Prostate gland (tissue), 2 donors: ENCODE measurements at regions not wholly inside any gene's neighbourhood (a gene's known extent, or its start where the extent isn't known, plus 50 kb on each side); places are given as distances from the start of the nearest gene placed in this dataset.

Experiments
- DNase-seq: peaks from one replicate; pipeline ENCODE4 v3.0.0-alpha.2; 2019; ENCODE audit warnings: low spot score
- H3K27ac ChIP-seq, 2 donors: fragments of 200-600 bp; sonication (generic); 2 replicates each; pipeline ENCODE4 v1.5.1; 2017 to 2019
- H3K27me3 ChIP-seq: fragments of 200-600 bp; sonication (generic); replicated peaks from 2 replicates; pipeline ENCODE4 v1.5.1; 2019; ENCODE audit not compliant: insufficient read depth
- H3K36me3 ChIP-seq, 2 donors: fragments of 200-600 bp; sonication (generic); 1 replicate in 1 of 2; 2 replicates in 1 of 2; pipeline versions ENCODE4 v1.5.1 to v1.8.1; 2017 to 2019
- H3K4me1 ChIP-seq: fragments of 200-600 bp; sonication (generic); replicated peaks from 2 replicates; pipeline ENCODE4 v1.5.1; 2019
- H3K4me3 ChIP-seq, 2 donors: fragments of 200-600 bp; sonication (generic); 2 replicates each; pipeline ENCODE4 v1.5.1; 2017 to 2019
- H3K9me3 ChIP-seq: fragments of 200-600 bp; sonication (generic); 2 replicates; pipeline ENCODE4 v1.5.1; 2017
- CTCF ChIP-seq, 4 experiments: fragments of 200-600 bp in 2 of 4; fragments of 450-650 bp in 2 of 4; sonication (generic) in 2 of 4; IDR thresholded peaks; 1 replicate in 3 of 4; 2 replicates in 1 of 4; pipeline ENCODE4 v1.5.1; 2016 to 2019; ENCODE audit warnings: antibody characterized with exemption in 4 of 4, mild to moderate bottlenecking in 2 of 4, moderate library complexity in 2 of 4
- POLR2A ChIP-seq: fragments of 450-650 bp; IDR thresholded peaks from one replicate; pipeline ENCODE4 v1.6.1; 2016; ENCODE audit warnings: antibody characterized with exemption, mild to moderate bottlenecking
- POLR2AphosphoS5 ChIP-seq: sonication (generic); formaldehyde crosslinking; IDR thresholded peaks from one replicate; pipeline ENCODE4 v1.6.1; 2017; ENCODE audit warnings: antibody characterized with exemption
- WGBS: methylation state at CpG from one replicate; pipeline ENCODE4 v1.1.5; 2018; 5-methylcytosine and 5-hydroxymethylcytosine counted together
- intact Hi-C: fragments of 100-400 bp; cut with DNase I; formaldehyde crosslinking; loops from one replicate; pipeline ENCODE4 v1.14.2; 2022

DNA sequence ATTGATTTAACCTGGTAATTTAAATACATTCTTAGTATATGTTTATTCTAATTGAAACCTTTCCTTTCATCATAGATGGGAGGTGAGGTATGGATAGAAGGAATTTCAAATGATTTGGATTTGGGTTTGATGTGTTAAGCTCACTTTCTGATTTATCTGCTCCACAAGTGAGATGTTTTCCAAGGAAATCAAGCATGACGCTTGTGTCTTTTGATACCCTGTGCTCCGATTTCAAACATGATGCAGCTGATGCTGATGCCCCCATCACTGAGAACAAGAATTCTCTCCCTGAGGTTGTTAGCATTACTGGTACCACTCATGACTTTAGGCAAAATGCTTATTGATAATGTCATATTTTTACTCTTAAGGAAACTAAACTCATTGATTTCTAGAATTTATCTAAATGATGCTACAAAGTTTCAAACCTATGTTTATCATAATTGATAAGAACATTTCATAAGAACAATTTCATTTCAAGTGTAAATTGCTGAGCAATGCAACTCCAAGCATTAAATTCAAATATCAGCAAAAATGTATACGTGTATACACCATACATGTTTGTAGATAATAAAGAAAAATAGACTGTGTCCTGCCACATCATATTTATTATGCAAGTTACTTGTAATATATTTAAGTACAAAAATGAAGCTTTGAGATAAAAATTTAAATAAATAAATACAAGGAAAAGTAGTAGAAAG lies 75.5 kb upstream of the LRIG3 start:
- Histone ChIP-seq H3K36me3 (no peaks in the 10 kb centered on the region), H3K27ac (no peak overlapping the region), H3K9me3 (no peaks in the 10 kb centered on the region), H3K4me3 (no peak overlapping the region), H3K27me3 (no peaks in the 10 kb centered on the region), H3K4me1 (no peaks in the 10 kb centered on the region)
- WGBS, result 91% methylated on average over 3 of the region's 3 CpGs
- DNase-seq, result no peak
- intact Hi-C loops, result no loop called here
- no peak for TF ChIP-seq POLR2A
- TF ChIP-seq CTCF (IDR thresholded peaks at IDR 0.05), result no peak
- TF ChIP-seq POLR2AphosphoS5, result no peak

DNA sequence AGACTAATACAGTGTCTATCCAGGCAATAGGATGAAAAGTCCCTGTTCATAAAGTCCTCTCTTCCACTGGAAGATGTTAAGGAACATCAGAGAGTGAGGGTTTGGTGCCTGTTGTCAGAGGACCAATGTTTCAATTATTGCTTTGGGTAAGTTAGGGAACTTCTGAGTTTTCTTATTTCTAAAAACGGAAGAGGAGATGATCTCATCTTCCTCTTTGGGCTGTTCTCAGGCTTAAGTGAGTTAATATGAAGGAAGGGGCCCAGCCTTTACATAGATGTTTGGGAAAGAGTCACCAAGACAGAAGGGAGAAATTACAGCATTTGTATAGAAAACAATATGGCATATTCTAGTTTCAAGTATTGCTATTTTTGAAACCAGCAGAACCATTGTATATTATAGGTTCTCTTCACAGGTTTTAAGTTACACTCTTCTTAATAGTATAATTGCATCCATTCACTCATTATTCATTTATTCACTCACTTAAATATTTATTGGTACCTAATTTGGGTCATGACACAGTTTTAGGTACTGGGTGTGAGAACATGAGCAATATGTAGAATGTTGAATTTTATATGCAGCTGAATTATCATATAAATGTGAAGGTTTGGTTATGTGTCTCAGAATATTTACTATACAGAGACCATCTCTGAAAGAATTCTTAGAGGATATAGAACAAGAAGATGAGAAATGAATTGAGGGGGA lies 68.5 kb upstream of the LRIG3 start:
- Histone ChIP-seq H3K36me3 (no peaks in the 10 kb centered on the region), H3K4me1 (no peaks in the 10 kb centered on the region), H3K4me3 (no peak overlapping the region), H3K27ac (no peak overlapping the region), H3K9me3 (no peaks in the 10 kb centered on the region), H3K27me3 (no peaks in the 10 kb centered on the region)
- DNase-seq, result no peak
- intact Hi-C loops, result no loop called here
- WGBS, result 90% methylated on average over 1 of the region's 1 CpG
- TF ChIP-seq CTCF (IDR thresholded peaks at IDR 0.05), result no peak
- TF ChIP-seq POLR2AphosphoS5, result no peak
- no peak for TF ChIP-seq POLR2A

- 95% methylated on average over 3 of the region's 3 CpGs for WGBS
- H3K9me3 ChIP-seq, result no peaks in the 10 kb centered on the region
- TF ChIP-seq POLR2A (no peak), CTCF (IDR thresholded peaks at IDR 0.05) (no peak)
Measured at GRCh38 chr12:58981961-58982360, 61.7 kb upstream of the LRIG3 start.

DNA sequence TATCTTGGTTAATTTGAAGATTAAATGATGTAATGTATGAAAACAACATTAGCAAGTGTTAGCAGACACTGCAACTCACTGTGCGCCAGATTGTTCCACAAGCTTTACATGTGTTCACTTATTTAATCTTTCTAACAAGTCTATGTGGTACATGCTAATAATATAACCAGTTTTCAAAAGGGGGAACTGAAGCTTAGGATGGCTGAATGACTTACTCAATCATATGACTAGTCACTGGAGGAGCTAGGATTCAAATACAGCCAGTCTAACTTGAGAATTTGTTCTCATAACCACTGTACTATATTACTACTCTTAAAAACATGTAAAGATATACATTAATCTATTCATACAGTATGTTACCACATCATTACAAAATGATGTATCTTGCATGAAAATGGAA lies 60.5 kb upstream of the LRIG3 start:
- TF ChIP-seq POLR2A (no peak), POLR2AphosphoS5 (no peak), CTCF (IDR thresholded peaks at IDR 0.05) (no peak)
- no peaks in the 10 kb centered on the region for H3K9me3 ChIP-seq
- H3K4me1 ChIP-seq, result no peaks in the 10 kb centered on the region
- H3K27me3 ChIP-seq, result no peaks in the 10 kb centered on the region
- no peaks in the 10 kb centered on the region for H3K36me3 ChIP-seq
- H3K27ac ChIP-seq, result no peak overlapping the region
- DNase-seq, result no peak
- WGBS, result 100% methylated on average over 1 of the region's 1 CpG
- intact Hi-C loops, result no loop called here
- no peak overlapping the region for H3K4me3 ChIP-seq

More at GRCh38 chr12:58981961-58982360, 61.7 kb upstream of the LRIG3 start:
- no peak overlapping the region for H3K4me3 ChIP-seq
- no peaks in the 10 kb centered on the region for H3K4me1 ChIP-seq
- no peaks in the 10 kb centered on the region for H3K27me3 ChIP-seq
- intact Hi-C loops, result no loop called here
- H3K27ac ChIP-seq, result no peak overlapping the region
- no peak for DNase-seq
- no peaks in the 10 kb centered on the region for H3K36me3 ChIP-seq

DNA sequence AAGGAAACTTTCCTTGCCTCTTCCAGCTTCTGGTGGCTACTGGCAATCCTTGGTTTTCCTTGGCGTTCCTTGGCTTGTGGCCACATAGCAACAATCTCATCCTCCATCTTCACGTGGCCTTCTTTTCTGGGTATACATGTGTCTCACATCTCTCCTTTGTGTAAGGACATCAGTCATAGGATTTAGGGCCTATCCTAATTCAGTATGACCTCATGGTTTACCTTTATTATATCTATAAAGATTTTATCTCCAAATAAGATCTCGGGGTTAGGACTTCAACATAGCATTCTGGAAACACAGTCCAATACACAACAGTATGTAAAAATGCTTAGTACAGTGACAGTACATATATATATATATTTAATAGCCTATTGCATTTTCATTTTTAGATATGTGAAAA lies 58.4 kb upstream of the LRIG3 start:
- no peaks in the 10 kb centered on the region for H3K9me3 ChIP-seq
- H3K27me3 ChIP-seq, result no peaks in the 10 kb centered on the region
- H3K27ac ChIP-seq, result no peak overlapping the region
- TF ChIP-seq CTCF (IDR thresholded peaks at IDR 0.05) (no peak), POLR2A (no peak), POLR2AphosphoS5 (no peak)
- WGBS, result 48% methylated on average over 3 of the region's 3 CpGs
- no peak overlapping the region for H3K4me3 ChIP-seq
- H3K4me1 ChIP-seq, result no peaks in the 10 kb centered on the region
- DNase-seq, result no peak
- H3K36me3 ChIP-seq, result no peaks in the 10 kb centered on the region
- intact Hi-C loops, result no loop called here
